IMR-90 (cell line): ENCODE measurements at regions not wholly inside any gene's neighbourhood (a gene's known extent, or its start where the extent isn't known, plus 50 kb on each side); places are given as distances from the start of the nearest gene placed in this dataset.

Experiments
- ATAC-seq: fragments of 200-7000 bp; cut with Tn5 transposase; 2 replicates; pipeline ENCODE4 v1.9.1; 2020; ENCODE audit warnings: low read depth, mild to moderate bottlenecking, moderate library complexity
- BruUV-seq: library from RNA; stranded (reverse); fragments of 400-500 nt; replicated peaks from 2 replicates; lab custom pipeline; 2021; lab: Mats Ljungman, UMichigan
- CTCF ChIA-PET: fragments of 300-600 bp; formaldehyde crosslinking; extraction: SDS; loops from one replicate; lab custom pipeline; 2021; ENCODE audit warnings: antibody characterized with exemption; lab: Yijun Ruan, JAX
- POLR2A ChIA-PET: fragments of 300-600 bp; sonication (Branson Sonifier 250); formaldehyde crosslinking; loops from one replicate; lab custom pipeline; 2022; ENCODE audit warnings: antibody characterized with exemption; ENCODE audit not compliant: unreplicated experiment; lab: Charles Lee
- DNase-seq: peaks from one replicate; pipeline ENCODE4 v3.0.0; 2013
- H2AFZ ChIP-seq: replicated peaks from 2 replicates; pipeline ENCODE3; 2013; ENCODE audit warnings: low read length, mild to moderate bottlenecking; ENCODE audit not compliant: poor library complexity
- H2AK5ac ChIP-seq: 2 replicates; pipeline ENCODE4 v1.6.1; 2013; ENCODE audit warnings: low read depth, low read length, inconsistent platforms
- H2AK9ac ChIP-seq: replicated peaks from 2 replicates; pipeline ENCODE3; 2013; ENCODE audit warnings: mild to moderate bottlenecking, low read depth, low read length, moderate library complexity; ENCODE audit not compliant: poor library complexity
- H2BK120ac ChIP-seq: 2 replicates; pipeline ENCODE4 v1.6.1; 2013; ENCODE audit warnings: low read depth, low read length, inconsistent platforms
- H2BK15ac ChIP-seq: 3 replicates; pipeline ENCODE4 v1.6.1; 2013; ENCODE audit warnings: low read depth, low read length, inconsistent platforms
- H2BK20ac ChIP-seq: 2 replicates; pipeline ENCODE4 v1.6.1; 2013; ENCODE audit warnings: low read depth, mild to moderate bottlenecking, inconsistent platforms, low read length, moderate library complexity
- H2BK5ac ChIP-seq: 2 replicates; pipeline ENCODE4 v1.6.1; 2013; ENCODE audit warnings: mild to moderate bottlenecking, low read depth, low read length, inconsistent platforms; ENCODE audit not compliant: poor library complexity, severe bottlenecking
- H3K14ac ChIP-seq: replicated peaks from 2 replicates; pipeline ENCODE4 v1.6.1; 2013; ENCODE audit warnings: low read depth, low read length, inconsistent platforms
- H3K18ac ChIP-seq: 2 replicates; pipeline ENCODE4 v1.6.1; 2013; ENCODE audit warnings: low read depth, low read length, control low read depth
- H3K23ac ChIP-seq: 2 replicates; pipeline ENCODE4 v1.6.1; 2013; ENCODE audit warnings: low read depth, low read length, inconsistent platforms
- H3K27ac ChIP-seq: 2 replicates; pipeline ENCODE4 v1.5.1; 2013; ENCODE audit warnings: mild to moderate bottlenecking, control low read depth, low read length; ENCODE audit not compliant: insufficient read depth
- H3K27me3 ChIP-seq: 2 replicates; pipeline ENCODE4 v1.6.1; 2013; ENCODE audit warnings: low read length; ENCODE audit not compliant: control insufficient read depth, insufficient read depth
- H3K36me3 ChIP-seq: 2 replicates; pipeline ENCODE4 v1.6.1; 2013; ENCODE audit warnings: low read length, mixed read lengths; ENCODE audit not compliant: control insufficient read depth, insufficient read depth
- H3K4ac ChIP-seq: 2 replicates; pipeline ENCODE4 v1.6.1; 2013; ENCODE audit warnings: low read depth, low read length, inconsistent platforms
- H3K4me1 ChIP-seq: 2 replicates; pipeline ENCODE4 v1.6.1; 2013; ENCODE audit warnings: low read length, mixed read lengths; ENCODE audit not compliant: control insufficient read depth, insufficient read depth
- H3K4me2 ChIP-seq: 2 replicates; pipeline ENCODE4 v1.6.1; 2013; ENCODE audit warnings: low read depth, mild to moderate bottlenecking, control low read depth, low read length, moderate library complexity
- H3K4me3 ChIP-seq: 2 replicates; pipeline ENCODE4 v1.5.1; 2013; ENCODE audit warnings: low read depth, mild to moderate bottlenecking, control low read depth, low read length, moderate library complexity; ENCODE audit not compliant: insufficient read depth
- H3K56ac ChIP-seq: 2 replicates; pipeline ENCODE4 v1.6.1; 2013; ENCODE audit warnings: low read length, inconsistent platforms; ENCODE audit not compliant: insufficient read depth; ENCODE audit errors: extremely low read depth
- H3K79me1 ChIP-seq, 2 experiments: 2 replicates each; pipeline ENCODE4 v1.6.1; 2013; ENCODE audit warnings: low read length in 2 of 2, inconsistent platforms in 1 of 2, low read depth in 1 of 2
- H3K9ac ChIP-seq: 2 replicates; pipeline ENCODE4 v1.6.1; 2013; ENCODE audit warnings: low read depth, low read length, control low read depth
- H3K9me1 ChIP-seq: 2 replicates; pipeline ENCODE4 v1.6.1; 2013; ENCODE audit warnings: low read length, inconsistent platforms; ENCODE audit not compliant: insufficient read depth
- H3K9me3 ChIP-seq: 2 replicates; pipeline ENCODE4 v1.6.1; 2013; ENCODE audit warnings: low read length; ENCODE audit not compliant: control insufficient read depth, insufficient read depth
- H4K20me1 ChIP-seq: 2 replicates; pipeline ENCODE4 v1.6.1; 2013; ENCODE audit warnings: low read length, inconsistent platforms; ENCODE audit not compliant: insufficient read depth
- H4K5ac ChIP-seq: 2 replicates; pipeline ENCODE4 v1.6.1; 2013; ENCODE audit warnings: mild to moderate bottlenecking, low read depth, low read length, control low read depth
- H4K8ac ChIP-seq, 2 experiments: 2 replicates each; pipeline ENCODE4 v1.6.1; 2013; ENCODE audit warnings: low read depth in 2 of 2, low read length in 2 of 2, control low read depth in 1 of 2, inconsistent platforms in 1 of 2
- H4K91ac ChIP-seq: 2 replicates; pipeline ENCODE4 v1.6.1; 2013; ENCODE audit warnings: low read depth, low read length, inconsistent platforms; ENCODE audit not compliant: insufficient read depth
- CEBPB ChIP-seq: IDR thresholded peaks from 2 replicates; pipeline ENCODE4 v1.6.1; 2012; ENCODE audit warnings: low read depth, low read length, improper control_type of control experiment
- CHD1 ChIP-seq: IDR thresholded peaks from 2 replicates; pipeline ENCODE4 v1.6.1; 2012; ENCODE audit warnings: low read depth, low read length, improper control_type of control experiment
- MXI1 ChIP-seq: IDR thresholded peaks from 2 replicates; pipeline ENCODE4 v1.6.1; 2012; ENCODE audit warnings: low read depth, mild to moderate bottlenecking, low read length, moderate library complexity, borderline replicate concordance
- RCOR1 ChIP-seq: IDR thresholded peaks from 2 replicates; pipeline ENCODE4 v1.6.1; 2012; ENCODE audit warnings: mild to moderate bottlenecking, low read length, improper control_type of control experiment; ENCODE audit not compliant: insufficient replicate concordance
- SMC3 ChIP-seq: fragments of 150-350 bp; IDR thresholded peaks from 2 replicates; pipeline ENCODE4 v1.6.1; 2016; ENCODE audit warnings: low read depth, mild to moderate bottlenecking, antibody characterized with exemption, low read length, moderate library complexity
- WGBS, 2 experiments: methylation state at CpG; one replicate each; pipeline versions ENCODE4 v1.1.5 to v1.1.7; 2013; ENCODE audit warnings: missing lambda C conversion rate in 2 of 2; ENCODE audit not compliant: insufficient read length in 1 of 2; ENCODE audit errors: extremely low coverage in 2 of 2; 5-methylcytosine and 5-hydroxymethylcytosine counted together
- dilution Hi-C: fragments of 300-500 bp; cut with HindIII; formaldehyde crosslinking; loops from one replicate; pipeline ENCODE4 v1.14.3; 2018; ENCODE audit warnings: low sequenced_read_pairs; ENCODE audit not compliant: unreplicated experiment
- in situ Hi-C: fragments of 300-500 bp; cut with MboI; formaldehyde crosslinking; loops from 3 replicates; pipeline ENCODE4 v1.14.3; 2019; ENCODE audit warnings: low sequenced_read_pairs, inconsistent platforms, mixed read lengths
- intact Hi-C: fragments of 100-400 bp; cut with micrococcal nuclease; formaldehyde crosslinking; loops from 2 replicates; pipeline ENCODE4 v1.10.0; 2022

GRCh38 chr3:104819333-104819732, 547.4 kb upstream of the ALCAM start:
- no peak overlapping the region for H3K14ac ChIP-seq
- no peaks in the 10 kb centered on the region for H3K4me1 ChIP-seq
- no peaks in the 10 kb centered on the region for H4K20me1 ChIP-seq
- no peak overlapping the region for H2AK5ac ChIP-seq
- no peak for DNase-seq
- H2AFZ ChIP-seq = no peak overlapping the region
- no peak overlapping the region for H3K4ac ChIP-seq
- POLR2A ChIA-PET = no interaction called here
- no peak for ATAC-seq
- H4K8ac ChIP-seq = no peak overlapping the region
- CTCF ChIA-PET = no interaction called here
- TF ChIP-seq RCOR1 = no peak
- TF ChIP-seq CEBPB = peak; percentile 79
- TF ChIP-seq MXI1 = no peak
- TF ChIP-seq CHD1 = no peak
- no peak for TF ChIP-seq SMC3
- no peak overlapping the region for H3K23ac ChIP-seq
- no peaks in the 10 kb centered on the region for H3K9me1 ChIP-seq
- intact Hi-C loops (no loop called here), in situ Hi-C loops (no loop called here), dilution Hi-C loops (no loop called here)
- no peaks in the 10 kb centered on the region for H3K79me1 ChIP-seq
- no TSS peak for BruUV-seq
- no CpG with 5 or more reads among the region's 2 CpGs for WGBS, 2 experiments
- H2BK15ac ChIP-seq = no peak overlapping the region
- no peak overlapping the region for H3K9ac ChIP-seq
- H2BK5ac ChIP-seq = no peak overlapping the region
- H3K4me2 ChIP-seq = no peak overlapping the region
- no peak overlapping the region for H4K5ac ChIP-seq
- H3K27me3 ChIP-seq = no peaks in the 10 kb centered on the region
- no peak overlapping the region for H2BK120ac ChIP-seq
- no peak overlapping the region for H2BK20ac ChIP-seq
- peaks cover 16% of the 10 kb centered on the region for H3K9me3 ChIP-seq
- H3K18ac ChIP-seq = no peak overlapping the region
- H2AK9ac ChIP-seq = no peak overlapping the region
- no peak overlapping the region for H3K56ac ChIP-seq
- H3K27ac ChIP-seq = no peak overlapping the region
- H3K36me3 ChIP-seq = no peaks in the 10 kb centered on the region
- H3K4me3 ChIP-seq = no peak overlapping the region
- H4K91ac ChIP-seq = no peak overlapping the region
